ENCODE measurements at regions not wholly inside any gene's neighbourhood (a gene's known extent, or its start where the extent isn't known, plus 50 kb on each side); places are given as distances from the start of the nearest gene placed in this dataset.

DNA sequence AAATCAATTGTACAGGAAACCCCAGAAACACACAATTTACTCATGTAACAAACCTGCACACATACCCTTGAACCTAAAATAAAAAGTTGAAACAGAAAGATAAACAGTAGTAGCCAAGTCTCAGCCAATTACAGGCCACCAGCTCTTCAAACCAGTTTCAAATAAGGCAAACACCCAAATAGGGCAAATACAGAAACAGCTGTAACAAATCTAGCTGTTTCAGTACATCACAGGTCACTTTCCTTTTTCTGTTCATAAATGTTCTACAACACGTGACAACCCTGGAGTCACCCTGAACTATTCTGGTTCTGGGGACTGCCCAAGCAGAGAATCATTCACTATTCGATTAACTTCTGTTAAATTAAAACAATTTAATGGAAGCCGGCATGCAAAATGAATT, 329.0 kb downstream of the GJA1 start:
- POLR2A ChIA-PET, result no interaction called here

DNA sequence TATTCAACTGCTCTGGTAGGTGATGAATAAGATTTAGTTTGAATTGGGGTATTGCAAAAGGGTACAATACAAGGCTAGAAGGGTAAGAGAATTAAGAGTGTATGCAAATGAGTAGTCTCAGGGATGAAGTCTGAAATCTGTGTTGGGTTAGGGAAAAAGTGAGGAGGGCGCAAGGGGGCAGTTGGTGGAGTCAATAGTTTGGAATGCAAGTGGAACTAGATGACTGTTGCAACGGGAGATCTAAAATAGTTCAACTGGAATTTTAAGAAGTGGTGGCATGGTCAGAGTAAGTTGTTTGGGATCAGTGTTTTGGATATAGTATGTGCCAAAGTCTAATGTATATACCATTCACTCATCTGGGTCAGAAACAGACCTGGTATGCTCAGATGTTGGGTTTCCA, 329.6 kb downstream of the GJA1 start:
- ChIA-PET POLR2A (no interaction called here), CTCF (no interaction called here)
- Histone ChIP-seq H3K4me1 (ENCODE audit: control insufficient read depth, insufficient read depth, low read length) (no peaks in the 10 kb centered on the region), H3K4me3 (ENCODE audit: low read depth, low read length) (no peak overlapping the region), H3K27ac (ENCODE audit: extremely low read depth, low read depth, low read length) (no peak overlapping the region), H3K9me3 (ENCODE audit: control insufficient read depth, insufficient read depth, low read depth, low read length) (no peaks in the 10 kb centered on the region), H3K36me3 (ENCODE audit: control insufficient read depth in 2 of 2, insufficient read depth in 1 of 2, low read length in 2 of 2) (no peaks in the 10 kb centered on the region)
- TF ChIP-seq ZNF324 (tag by site-specific recombination; IDR thresholded peaks at IDR 0.05) (no peak), KLF8 (tag by site-specific recombination; IDR thresholded peaks at IDR 0.05) (no peak), ZNF664 (tag by site-specific recombination; IDR thresholded peaks at IDR 0.05) (no peak), HOXD13 (CRISPR knock-in tag; IDR thresholded peaks at IDR 0.05; ENCODE audit: borderline replicate concordance) (no peak), ZNF629 (tag by site-specific recombination; IDR thresholded peaks at IDR 0.05) (no peak), ZNF792 (tag by site-specific recombination; IDR thresholded peaks at IDR 0.05) (no peak), ZNF37A (tag by site-specific recombination; IDR thresholded peaks at IDR 0.05) (no peak), ZNF202 (tag by site-specific recombination; IDR thresholded peaks at IDR 0.05; ENCODE audit: borderline replicate concordance) (no peak), SCRT1 (tag by site-specific recombination; IDR thresholded peaks at IDR 0.05; ENCODE audit: borderline replicate concordance) (no peak), ZNF548 (tag by site-specific recombination; IDR thresholded peaks at IDR 0.05) (no peak), ZNF830 (tag by site-specific recombination; IDR thresholded peaks at IDR 0.05; ENCODE audit: low read depth) (no peak)
- TF ChIP-seq, protein P1, sequence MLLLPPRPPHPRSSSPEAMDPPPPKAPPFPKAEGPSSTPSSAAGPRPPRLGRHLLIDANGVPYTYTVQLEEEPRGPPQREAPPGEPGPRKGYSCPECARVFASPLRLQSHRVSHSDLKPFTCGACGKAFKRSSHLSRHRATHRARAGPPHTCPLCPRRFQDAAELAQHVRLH (tag by site-specific recombination; IDR thresholded peaks at IDR 0.05), result no peak

More for the DNA sequence above, 329.0 kb downstream of the GJA1 start:
- TF ChIP-seq ZFHX2 (tag by site-specific recombination; conservative IDR thresholded peaks at IDR 0.05) (no peak), ZXDB (tag by site-specific recombination; IDR thresholded peaks at IDR 0.05) (no peak), REPIN1 (tag by site-specific recombination; IDR thresholded peaks at IDR 0.05; ENCODE audit: low read depth) (no peak), ZNF140 (tag by site-specific recombination; IDR thresholded peaks at IDR 0.05) (no peak), ZNF341 (tag by site-specific recombination; IDR thresholded peaks at IDR 0.05; ENCODE audit: low read depth) (no peak)
- TF ChIP-seq, protein P2, sequence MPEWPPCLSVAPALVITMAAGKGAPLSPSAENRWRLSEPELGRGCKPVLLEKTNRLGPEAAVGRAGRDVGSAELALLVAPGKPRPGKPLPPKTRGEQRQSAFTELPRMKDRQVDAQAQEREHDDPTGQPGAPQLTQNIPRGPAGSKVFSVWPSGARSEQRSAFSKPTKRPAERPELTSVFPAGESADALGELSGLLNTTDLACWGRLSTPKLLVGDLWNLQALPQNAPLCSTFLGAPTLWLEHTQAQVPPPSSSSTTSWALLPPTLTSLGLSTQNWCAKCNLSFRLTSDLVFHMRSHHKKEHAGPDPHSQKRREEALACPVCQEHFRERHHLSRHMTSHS (tag by site-specific recombination; IDR thresholded peaks at IDR 0.05), result no peak
- Histone ChIP-seq H3K4me3 (ENCODE audit: low read depth, low read length) (no peak overlapping the region), H3K27ac (ENCODE audit: extremely low read depth, low read depth, low read length) (no peak overlapping the region), H3K4me1 (ENCODE audit: control insufficient read depth, insufficient read depth, low read length) (no peaks in the 10 kb centered on the region), H3K9me3 (ENCODE audit: control insufficient read depth, insufficient read depth, low read depth, low read length) (no peaks in the 10 kb centered on the region), H3K36me3 (ENCODE audit: control insufficient read depth in 2 of 2, insufficient read depth in 1 of 2, low read length in 2 of 2) (no peaks in the 10 kb centered on the region)
- CTCF ChIA-PET, result no interaction called here

DNA sequence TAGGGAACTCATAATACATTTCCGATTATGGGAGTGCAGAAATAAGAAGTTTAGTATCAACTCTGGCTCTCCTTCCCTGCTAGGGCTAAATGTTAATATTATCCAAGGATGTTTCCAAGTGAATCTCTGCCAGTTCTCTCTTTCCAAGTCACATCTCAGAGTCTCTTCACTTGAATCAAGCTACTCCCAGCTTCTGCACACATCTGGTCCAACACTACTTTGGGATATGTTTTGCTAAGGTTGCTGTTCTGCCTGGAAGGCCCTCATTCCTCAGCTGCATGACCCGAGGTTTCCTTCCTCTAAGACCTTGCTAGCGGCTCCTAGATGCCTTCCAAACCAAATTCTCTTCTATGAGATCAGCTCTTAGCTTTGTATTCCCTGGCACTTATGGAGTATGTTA, 331.8 kb downstream of the GJA1 start:
- Histone ChIP-seq H3K9me3 (ENCODE audit: control insufficient read depth, insufficient read depth, low read depth, low read length) (no peaks in the 10 kb centered on the region), H3K4me1 (ENCODE audit: control insufficient read depth, insufficient read depth, low read length) (no peaks in the 10 kb centered on the region), H3K36me3 (ENCODE audit: control insufficient read depth in 2 of 2, insufficient read depth in 1 of 2, low read length in 2 of 2) (no peaks in the 10 kb centered on the region), H3K27ac (ENCODE audit: extremely low read depth, low read depth, low read length) (no peak overlapping the region), H3K4me3 (ENCODE audit: low read depth, low read length) (no peak overlapping the region)
- POLR2A ChIA-PET, result interaction anchor here (0.6 kb wide), 1 partner anchor 72 kb away, joined by 3 read pairs; no protein-coding TSS in a partner anchor
- CTCF ChIA-PET, result interaction anchor here (0.6 to 0.7 kb wide), 2 partner anchors 659 to 688 kb away, joined by 3 to 4 read pairs; no protein-coding TSS in a partner anchor
- TF ChIP-seq ZNF48 (tag by site-specific recombination; IDR thresholded peaks at IDR 0.05), result no peak
- TF ChIP-seq, protein P3, sequence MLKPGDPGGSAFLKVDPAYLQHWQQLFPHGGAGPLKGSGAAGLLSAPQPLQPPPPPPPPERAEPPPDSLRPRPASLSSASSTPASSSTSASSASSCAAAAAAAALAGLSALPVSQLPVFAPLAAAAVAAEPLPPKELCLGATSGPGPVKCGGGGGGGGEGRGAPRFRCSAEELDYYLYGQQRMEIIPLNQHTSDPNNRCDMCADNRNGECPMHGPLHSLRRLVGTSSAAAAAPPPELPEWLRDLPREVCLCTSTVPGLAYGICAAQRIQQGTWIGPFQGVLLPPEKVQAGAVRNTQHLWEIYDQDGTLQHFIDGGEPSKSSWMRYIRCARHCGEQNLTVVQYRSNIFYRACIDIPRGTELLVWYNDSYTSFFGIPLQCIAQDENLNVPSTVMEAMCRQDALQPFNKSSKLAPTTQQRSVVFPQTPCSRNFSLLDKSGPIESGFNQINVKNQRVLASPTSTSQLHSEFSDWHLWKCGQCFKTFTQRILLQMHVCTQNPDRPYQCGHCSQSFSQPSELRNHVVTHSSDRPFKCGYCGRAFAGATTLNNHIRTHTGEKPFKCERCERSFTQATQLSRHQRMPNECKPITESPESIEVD (tag by site-specific recombination; IDR thresholded peaks at IDR 0.05), result no peak
- TF ChIP-seq, protein P4, sequence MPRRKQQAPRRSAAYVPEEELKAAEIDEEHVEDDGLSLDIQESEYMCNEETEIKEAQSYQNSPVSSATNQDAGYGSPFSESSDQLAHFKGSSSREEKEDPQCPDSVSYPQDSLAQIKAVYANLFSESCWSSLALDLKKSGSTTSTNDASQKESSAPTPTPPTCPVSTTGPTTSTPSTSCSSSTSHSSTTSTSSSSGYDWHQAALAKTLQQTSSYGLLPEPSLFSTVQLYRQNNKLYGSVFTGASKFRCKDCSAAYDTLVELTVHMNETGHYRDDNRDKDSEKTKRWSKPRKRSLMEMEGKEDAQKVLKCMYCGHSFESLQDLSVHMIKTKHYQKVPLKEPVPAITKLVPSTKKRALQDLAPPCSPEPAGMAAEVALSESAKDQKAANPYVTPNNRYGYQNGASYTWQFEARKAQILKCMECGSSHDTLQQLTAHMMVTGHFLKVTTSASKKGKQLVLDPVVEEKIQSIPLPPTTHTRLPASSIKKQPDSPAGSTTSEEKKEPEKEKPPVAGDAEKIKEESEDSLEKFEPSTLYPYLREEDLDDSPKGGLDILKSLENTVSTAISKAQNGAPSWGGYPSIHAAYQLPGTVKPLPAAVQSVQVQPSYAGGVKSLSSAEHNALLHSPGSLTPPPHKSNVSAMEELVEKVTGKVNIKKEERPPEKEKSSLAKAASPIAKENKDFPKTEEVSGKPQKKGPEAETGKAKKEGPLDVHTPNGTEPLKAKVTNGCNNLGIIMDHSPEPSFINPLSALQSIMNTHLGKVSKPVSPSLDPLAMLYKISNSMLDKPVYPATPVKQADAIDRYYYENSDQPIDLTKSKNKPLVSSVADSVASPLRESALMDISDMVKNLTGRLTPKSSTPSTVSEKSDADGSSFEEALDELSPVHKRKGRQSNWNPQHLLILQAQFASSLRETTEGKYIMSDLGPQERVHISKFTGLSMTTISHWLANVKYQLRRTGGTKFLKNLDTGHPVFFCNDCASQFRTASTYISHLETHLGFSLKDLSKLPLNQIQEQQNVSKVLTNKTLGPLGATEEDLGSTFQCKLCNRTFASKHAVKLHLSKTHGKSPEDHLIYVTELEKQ (tag by site-specific recombination; IDR thresholded peaks at IDR 0.05; ENCODE audit: borderline replicate concordance), result no peak
- TF ChIP-seq, protein P5, sequence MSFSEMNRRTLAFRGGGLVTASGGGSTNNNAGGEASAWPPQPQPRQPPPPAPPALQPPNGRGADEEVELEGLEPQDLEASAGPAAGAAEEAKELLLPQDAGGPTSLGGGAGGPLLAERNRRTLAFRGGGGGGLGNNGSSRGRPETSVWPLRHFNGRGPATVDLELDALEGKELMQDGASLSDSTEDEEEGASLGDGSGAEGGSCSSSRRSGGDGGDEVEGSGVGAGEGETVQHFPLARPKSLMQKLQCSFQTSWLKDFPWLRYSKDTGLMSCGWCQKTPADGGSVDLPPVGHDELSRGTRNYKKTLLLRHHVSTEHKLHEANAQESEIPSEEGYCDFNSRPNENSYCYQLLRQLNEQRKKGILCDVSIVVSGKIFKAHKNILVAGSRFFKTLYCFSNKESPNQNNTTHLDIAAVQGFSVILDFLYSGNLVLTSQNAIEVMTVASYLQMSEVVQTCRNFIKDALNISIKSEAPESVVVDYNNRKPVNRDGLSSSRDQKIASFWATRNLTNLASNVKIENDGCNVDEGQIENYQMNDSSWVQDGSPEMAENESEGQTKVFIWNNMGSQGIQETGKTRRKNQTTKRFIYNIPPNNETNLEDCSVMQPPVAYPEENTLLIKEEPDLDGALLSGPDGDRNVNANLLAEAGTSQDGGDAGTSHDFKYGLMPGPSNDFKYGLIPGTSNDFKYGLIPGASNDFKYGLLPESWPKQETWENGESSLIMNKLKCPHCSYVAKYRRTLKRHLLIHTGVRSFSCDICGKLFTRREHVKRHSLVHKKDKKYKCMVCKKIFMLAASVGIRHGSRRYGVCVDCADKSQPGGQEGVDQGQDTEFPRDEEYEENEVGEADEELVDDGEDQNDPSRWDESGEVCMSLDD (tag by site-specific recombination; IDR thresholded peaks at IDR 0.05), result no peak
- TF ChIP-seq ZNF239 (tag by site-specific recombination; IDR thresholded peaks at IDR 0.05), result no peak
- no peak for TF ChIP-seq ZNF544 (tag by site-specific recombination; IDR thresholded peaks at IDR 0.05)
- no peak for TF ChIP-seq ZNF112 (tag by site-specific recombination; IDR thresholded peaks at IDR 0.05)
